ENCODE measurements at regions not wholly inside any gene's neighbourhood (a gene's known extent, or its start where the extent isn't known, plus 50 kb on each side); places are given as distances from the start of the nearest gene placed in this dataset.

GRCh38 chr10:83184641-83185040 lies 954.7 kb upstream of the GHITM start:
- Histone ChIP-seq H3K4me3 (ENCODE audit: extremely low read depth in 1 of 4, insufficient read depth in 2 of 4, low read depth in 3 of 4, low read length in 4 of 4) (no peak overlapping the region), H4K8ac (ENCODE audit: extremely low read depth, insufficient read depth, low read length) (no peak overlapping the region), H3K4ac (replicated peaks; ENCODE audit: insufficient read length, low read depth, low read length) (no peak overlapping the region), H3K56ac (replicated peaks; ENCODE audit: insufficient read length, low read depth, low read length) (no peak overlapping the region), H3K4me2 (ENCODE audit: insufficient read depth in 1 of 2, low read depth in 2 of 2, low read length in 2 of 2) (no peak overlapping the region), H3K23me2 (ENCODE audit: low read depth, low read length) (no peaks in the 10 kb centered on the region), H2AFZ (ENCODE audit: low read length) (no peak overlapping the region), H3K4me1 (replicated peaks in 1 of 4; ENCODE audit: control insufficient read depth in 3 of 4, insufficient read depth in 4 of 4, low read length in 3 of 4) (no peaks in the 10 kb centered on the region), H2AK5ac (ENCODE audit: low read depth, low read length) (no peak overlapping the region), H3K79me2 (ENCODE audit: control insufficient read depth in 1 of 2, insufficient read depth in 2 of 2, low read length in 2 of 2) (no peaks in the 10 kb centered on the region), H3K27ac (ENCODE audit: low read depth, low read length) (no peak overlapping the region), H3K9me3 (ENCODE audit: insufficient read depth in 2 of 2, low read depth in 1 of 2, low read length in 1 of 2) (0 out of 4 replicates have a peak, but pooled peaks cover 0 to 3% of the 10 kb centered on the region in 2 experiments), H3K14ac (ENCODE audit: insufficient read length) (no peak overlapping the region), H3K23ac (ENCODE audit: insufficient read length) (no peak overlapping the region), H3K36me3 (ENCODE audit: control insufficient read depth in 2 of 4, insufficient read depth in 4 of 4, low read length in 3 of 4) (no peaks in the 10 kb centered on the region), H4K5ac (ENCODE audit: insufficient read length, low read depth, low read length) (no peak overlapping the region), H2BK20ac (ENCODE audit: low read length) (no peak overlapping the region), H2BK15ac (ENCODE audit: low read length) (no peak overlapping the region), H3K79me1 (ENCODE audit: low read depth, low read length) (no peaks in the 10 kb centered on the region), H3K18ac (ENCODE audit: extremely low read depth, low read length) (no peak overlapping the region), H3K27me3 (replicated peaks in 1 of 4; ENCODE audit: control insufficient read depth in 3 of 4, extremely low read depth in 1 of 4, insufficient read depth in 3 of 4, low read length in 3 of 4) (no peaks in the 10 kb centered on the region), H4K91ac (replicated peaks; ENCODE audit: insufficient read length, low read length) (no peak overlapping the region), H2BK5ac (ENCODE audit: low read depth, low read length) (no peak overlapping the region), H2BK120ac (replicated peaks; ENCODE audit: low read depth, low read length) (no peak overlapping the region), H2BK12ac (ENCODE audit: low read depth, low read length) (no peak overlapping the region), H4K20me1 (replicated peaks in 1 of 2; ENCODE audit: control insufficient read depth in 1 of 2, insufficient read depth in 2 of 2, low read length in 2 of 2) (no peaks in the 10 kb centered on the region), H3K9ac (replicated peaks in 1 of 4; ENCODE audit: extremely low read depth in 1 of 4, low read depth in 3 of 4, low read length in 3 of 4) (no peak overlapping the region)
- 96% methylated on average over 6 of the region's 6 CpGs; no CpG with 5 or more reads in 1 of the 2 experiments for WGBS, 2 experiments (ENCODE audit: extremely low coverage in 1 of 2, insufficient coverage in 1 of 2, insufficient read length in 1 of 2, insufficient replicate concordance in 2 of 2, low coverage in 1 of 2, low lambda C conversion rate in 2 of 2, missing lambda C conversion rate in 1 of 2)
- DNase-seq (ENCODE audit: low read depth in 1 of 2, low spot score in 2 of 2) (no peak), FAIRE-seq (no peak)
- TF ChIP-seq NANOG (IDR thresholded peaks at IDR 0.05; ENCODE audit: insufficient read depth, low read depth, low read length, poor library complexity, severe bottlenecking) (no peak), BCL11A (IDR thresholded peaks at IDR 0.05; ENCODE audit: low read depth in 2 of 2, low read length in 2 of 2) (no peak), E2F6 (IDR thresholded peaks at IDR 0.05) (no peak), JUND (IDR thresholded peaks at IDR 0.05; ENCODE audit: low read length) (no peak)
- CTCF ChIA-PET (ENCODE audit: partially characterized antibody): interaction anchor here (1.1 to 1.3 kb wide), 2 partner anchors 11 to 18 kb away, joined by 3 read pairs; no protein-coding TSS in a partner anchor
- POLR2A ChIA-PET (ENCODE audit: partially characterized antibody): no interaction called here
